GM12865 (cell line): ENCODE measurements at regions not wholly inside any gene's neighbourhood (a gene's known extent, or its start where the extent isn't known, plus 50 kb on each side); places are given as distances from the start of the nearest gene placed in this dataset.

Source experiments
- DNase-seq: peaks from one replicate; pipeline ENCODE4 v3.0.0; 2010; ENCODE audit warnings: low read depth
- H3K4me3 ChIP-seq: 2 replicates; pipeline ENCODE4 v1.5.1; 2011; ENCODE audit warnings: mild to moderate bottlenecking, low read depth, low read length, control low read depth
- CTCF ChIP-seq: IDR thresholded peaks from 2 replicates; pipeline ENCODE4 v1.5.1; 2011; ENCODE audit warnings: low read length, control low read depth, low read depth, inconsistent platforms; ENCODE audit not compliant: insufficient read depth; ENCODE audit errors: missing control alignments

GRCh38 chr12:70176290-70176689 lies 66.9 kb upstream of the CNOT2 start:
- TF ChIP-seq CTCF = no peak
- no peak for DNase-seq
- no peak overlapping the region for H3K4me3 ChIP-seq

GRCh38 chr12:70177631-70178030 lies 65.6 kb upstream of the CNOT2 start:
- no peak overlapping the region for H3K4me3 ChIP-seq
- no peak for TF ChIP-seq CTCF
- DNase-seq = no peak

GRCh38 chr12:70178038-70178437 lies 65.2 kb upstream of the CNOT2 start:
- no peak overlapping the region for H3K4me3 ChIP-seq
- no peak for DNase-seq
- no peak for TF ChIP-seq CTCF

- no peak for DNase-seq
- H3K4me3 ChIP-seq = no peak overlapping the region
- TF ChIP-seq CTCF = no peak
Measured at GRCh38 chr12:70180130-70180529, 63.1 kb upstream of the CNOT2 start.

- no peak for TF ChIP-seq CTCF
- no peak for DNase-seq
- no peak overlapping the region for H3K4me3 ChIP-seq
Measured at GRCh38 chr12:70185301-70185700, 57.9 kb upstream of the CNOT2 start.

- no peak for DNase-seq
- no peak overlapping the region for H3K4me3 ChIP-seq
- no peak for TF ChIP-seq CTCF
Measured at GRCh38 chr12:70186436-70186835, 56.8 kb upstream of the CNOT2 start.

- no peak for TF ChIP-seq CTCF
- no peak for DNase-seq
- H3K4me3 ChIP-seq = no peak overlapping the region
Measured at GRCh38 chr12:70190262-70191010, 52.8 kb upstream of the CNOT2 start.
